Naive B cell (primary cell): ENCODE measurements at regions not wholly inside any gene's neighbourhood (a gene's known extent, or its start where the extent isn't known, plus 50 kb on each side); places are given as distances from the start of the nearest gene placed in this dataset.

Experiments used
- ATAC-seq, 2 donors: fragments of 150-1000 bp; cut with Tn5 transposase; 2 replicates each; pipeline ENCODE4 v1.10.0; 2021; ENCODE audit warnings: low read depth in 2 of 2, mild to moderate bottlenecking in 2 of 2, moderate library complexity in 2 of 2
- DNase-seq: peaks from one replicate; pipeline ENCODE4 v3.0.0; 2022
- H3K27ac Mint-ChIP-seq, 6 donors: one replicate each; pipeline ENCODE4 v1.8.0; 2020 to 2022; ENCODE audit warnings: mild to moderate bottlenecking in 6 of 6, mixed read lengths in 6 of 6, moderate library complexity in 5 of 6, inconsistent platforms in 2 of 6
- H3K27me3 Mint-ChIP-seq, 3 donors: one replicate each; pipeline ENCODE4 v1.8.0; 2021 to 2022; ENCODE audit warnings: mixed read lengths in 3 of 3, mild to moderate bottlenecking in 1 of 3
- H3K36me3 Mint-ChIP-seq, 2 donors: one replicate each; pipeline ENCODE4 v1.8.0; 2020 to 2022; ENCODE audit warnings: mixed read lengths in 2 of 2, inconsistent platforms in 1 of 2, mild to moderate bottlenecking in 1 of 2
- H3K4me1 Mint-ChIP-seq, 3 donors: one replicate each; pipeline ENCODE4 v1.8.0; 2020 to 2022; ENCODE audit warnings: mixed read lengths in 3 of 3, inconsistent platforms in 1 of 3, mild to moderate bottlenecking in 1 of 3, moderate library complexity in 1 of 3
- H3K4me3 Mint-ChIP-seq, 8 donors: one replicate each; pipeline ENCODE4 v1.8.0; 2020 to 2022; ENCODE audit warnings: mild to moderate bottlenecking in 8 of 8, mixed read lengths in 8 of 8, moderate library complexity in 8 of 8, inconsistent platforms in 2 of 8
- H3K9me3 Mint-ChIP-seq, 7 donors: one replicate each; pipeline ENCODE4 v1.8.0; 2020 to 2022; ENCODE audit warnings: mixed read lengths in 7 of 7, mild to moderate bottlenecking in 5 of 7, inconsistent platforms in 2 of 7, moderate library complexity in 1 of 7

- no peak for DNase-seq
- H3K4me1 Mint-ChIP-seq, result no peaks in the 10 kb centered on the region
- no peak overlapping the region for H3K27ac Mint-ChIP-seq
- H3K27me3 Mint-ChIP-seq, result no peaks in the 10 kb centered on the region
- peaks cover 0 to 2% (median 0%) of the 10 kb centered on the region in 7 donors for H3K9me3 Mint-ChIP-seq
- no peaks in the 10 kb centered on the region for H3K36me3 Mint-ChIP-seq
- no peak for ATAC-seq
- no peak overlapping the region for H3K4me3 Mint-ChIP-seq
Measured at GRCh38 chr4:123843137-123843536, 446.5 kb downstream of the SPRY1 start.

GRCh38 chr4:123844374-123844773, 447.8 kb downstream of the SPRY1 start:
- Mint-ChIP-seq H3K36me3 (no peaks in the 10 kb centered on the region), H3K27me3 (no peaks in the 10 kb centered on the region), H3K27ac (no peak overlapping the region), H3K4me3 (no peak overlapping the region), H3K4me1 (no peaks in the 10 kb centered on the region), H3K9me3 (peaks cover 0 to 2% (median 0%) of the 10 kb centered on the region in 7 donors)
- DNase-seq, result no peak
- no peak for ATAC-seq

GRCh38 chr4:123846092-123846491, 449.5 kb downstream of the SPRY1 start:
- no peak for DNase-seq

DNA sequence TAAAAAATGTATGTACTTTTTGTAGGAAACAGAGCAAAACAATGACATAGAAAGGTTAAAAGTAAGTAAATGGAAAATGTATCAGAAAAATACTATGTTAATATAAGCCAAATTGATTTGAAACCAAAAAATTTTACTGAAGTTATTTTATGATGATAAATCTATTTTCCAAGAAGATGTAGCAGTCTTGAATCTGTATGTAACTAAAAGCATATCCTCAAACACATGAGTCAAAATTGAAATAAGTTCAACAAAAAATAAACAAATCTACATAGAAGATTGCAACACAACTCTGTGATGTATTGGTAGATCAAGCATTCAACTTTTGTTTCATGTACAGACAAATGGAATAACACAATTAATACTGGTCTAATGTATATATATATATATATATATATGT, 450.0 kb downstream of the SPRY1 start:
- Mint-ChIP-seq H3K36me3 (no peaks in the 10 kb centered on the region), H3K9me3 (peaks cover 0 to 2% (median 0%) of the 10 kb centered on the region in 7 donors), H3K4me1 (no peaks in the 10 kb centered on the region), H3K4me3 (no peak overlapping the region), H3K27me3 (no peaks in the 10 kb centered on the region), H3K27ac (no peak overlapping the region)
- ATAC-seq, result no peak
- no peak for DNase-seq

More at GRCh38 chr4:123846092-123846491, 449.5 kb downstream of the SPRY1 start:
- Mint-ChIP-seq H3K4me3 (no peak overlapping the region), H3K9me3 (peaks cover 0 to 2% (median 0%) of the 10 kb centered on the region in 7 donors), H3K27ac (no peak overlapping the region), H3K27me3 (no peaks in the 10 kb centered on the region), H3K36me3 (no peaks in the 10 kb centered on the region), H3K4me1 (no peaks in the 10 kb centered on the region)
- ATAC-seq, result no peak

GRCh38 chr4:123848606-123849005, 452.0 kb downstream of the SPRY1 start:
- Mint-ChIP-seq H3K9me3 (peaks cover 0 to 2% (median 0%) of the 10 kb centered on the region in 7 donors), H3K27ac (no peak overlapping the region), H3K36me3 (no peaks in the 10 kb centered on the region), H3K4me1 (no peaks in the 10 kb centered on the region), H3K27me3 (no peaks in the 10 kb centered on the region), H3K4me3 (no peak overlapping the region)
- no peak for DNase-seq
- ATAC-seq, result no peak

GRCh38 chr4:123849495-123849894, 452.9 kb downstream of the SPRY1 start:
- Mint-ChIP-seq H3K4me1 (no peaks in the 10 kb centered on the region), H3K4me3 (no peak overlapping the region), H3K27ac (no peak overlapping the region), H3K27me3 (no peaks in the 10 kb centered on the region), H3K9me3 (no peaks in the 10 kb centered on the region), H3K36me3 (no peaks in the 10 kb centered on the region)
- ATAC-seq (no peak), DNase-seq (no peak)

DNA sequence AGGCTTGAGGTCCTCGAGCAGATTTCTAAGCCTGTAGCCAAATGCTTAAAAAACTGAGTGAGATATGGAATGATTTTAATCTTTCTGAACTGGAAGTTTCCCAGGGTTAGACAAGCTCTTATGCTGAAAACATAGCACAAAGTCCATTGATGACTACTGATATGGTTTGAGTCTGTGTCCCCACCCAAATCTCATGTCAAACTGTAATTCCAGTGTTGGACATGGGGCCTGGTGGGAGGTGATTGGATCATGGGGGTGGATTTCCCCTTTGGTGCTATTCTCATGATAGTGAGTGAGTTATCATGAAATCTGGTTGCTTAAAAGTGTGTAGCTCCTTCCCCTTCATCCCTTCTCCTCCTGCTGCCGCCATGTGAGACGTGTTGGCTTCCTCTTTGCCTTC, 454.9 kb downstream of the SPRY1 start:
- DNase-seq (no peak), ATAC-seq (no peak)
- no peak overlapping the region for H3K27ac Mint-ChIP-seq
- H3K4me3 Mint-ChIP-seq, result no peak overlapping the region
- H3K36me3 Mint-ChIP-seq, result no peaks in the 10 kb centered on the region
- H3K4me1 Mint-ChIP-seq, result no peaks in the 10 kb centered on the region
- H3K9me3 Mint-ChIP-seq, result no peaks in the 10 kb centered on the region
- no peaks in the 10 kb centered on the region for H3K27me3 Mint-ChIP-seq

GRCh38 chr4:123853651-123854050, 457.1 kb downstream of the SPRY1 start:
- no peaks in the 10 kb centered on the region for H3K36me3 Mint-ChIP-seq
- no peaks in the 10 kb centered on the region for H3K4me1 Mint-ChIP-seq
- no peaks in the 10 kb centered on the region for H3K27me3 Mint-ChIP-seq
- ATAC-seq (no peak), DNase-seq (no peak)
- no peak overlapping the region for H3K4me3 Mint-ChIP-seq
- no peaks in the 10 kb centered on the region for H3K9me3 Mint-ChIP-seq
- no peak overlapping the region for H3K27ac Mint-ChIP-seq

- H3K27me3 Mint-ChIP-seq, result no peaks in the 10 kb centered on the region
- no peak overlapping the region for H3K4me3 Mint-ChIP-seq
- DNase-seq (no peak), ATAC-seq (no peak)
- H3K9me3 Mint-ChIP-seq, result no peaks in the 10 kb centered on the region
- H3K27ac Mint-ChIP-seq, result no peak overlapping the region
- no peaks in the 10 kb centered on the region for H3K4me1 Mint-ChIP-seq
- no peaks in the 10 kb centered on the region for H3K36me3 Mint-ChIP-seq
Measured at GRCh38 chr4:123856689-123857545, 460.3 kb downstream of the SPRY1 start.

DNA sequence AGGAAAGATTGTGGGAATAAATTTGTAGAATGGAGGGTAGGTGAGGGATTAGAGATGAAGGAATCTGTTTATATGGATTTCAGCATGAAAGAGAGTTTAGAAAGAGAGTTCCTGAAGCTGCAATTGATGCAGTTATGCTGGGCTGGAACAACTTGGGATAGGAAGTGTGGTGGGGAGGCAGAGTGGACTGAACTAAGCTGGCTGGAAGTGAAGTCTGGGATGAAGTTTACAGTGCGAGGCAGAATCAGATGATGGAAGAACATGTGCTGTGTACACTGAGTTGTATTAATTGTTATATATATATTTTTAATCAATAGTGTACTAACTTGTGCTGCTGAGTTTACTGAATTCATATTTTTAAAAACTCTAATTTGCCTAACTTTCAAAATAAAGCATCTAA, 461.9 kb downstream of the SPRY1 start:
- DNase-seq, result no peak
- Mint-ChIP-seq H3K4me1 (no peaks in the 10 kb centered on the region), H3K4me3 (no peak overlapping the region), H3K36me3 (no peaks in the 10 kb centered on the region), H3K27ac (no peak overlapping the region), H3K9me3 (no peaks in the 10 kb centered on the region), H3K27me3 (no peaks in the 10 kb centered on the region)
- ATAC-seq, result no peak

GRCh38 chr4:123862812-123863211, 466.2 kb downstream of the SPRY1 start:
- H3K4me3 Mint-ChIP-seq, result no peak overlapping the region
- no peaks in the 10 kb centered on the region for H3K36me3 Mint-ChIP-seq
- DNase-seq (no peak), ATAC-seq (no peak)
- no peak overlapping the region for H3K27ac Mint-ChIP-seq
- no peaks in the 10 kb centered on the region for H3K4me1 Mint-ChIP-seq
- H3K27me3 Mint-ChIP-seq, result no peaks in the 10 kb centered on the region
- peaks cover 0 to 3% (median 0%) of the 10 kb centered on the region in 7 donors for H3K9me3 Mint-ChIP-seq

GRCh38 chr4:123866796-123867195, 470.2 kb downstream of the SPRY1 start:
- no peaks in the 10 kb centered on the region for H3K27me3 Mint-ChIP-seq
- H3K4me1 Mint-ChIP-seq, result no peaks in the 10 kb centered on the region
- DNase-seq (no peak), ATAC-seq (no peak)
- no peaks in the 10 kb centered on the region for H3K36me3 Mint-ChIP-seq
- no peak overlapping the region for H3K27ac Mint-ChIP-seq
- no peak overlapping the region for H3K4me3 Mint-ChIP-seq
- peaks cover 0 to 4% (median 0%) of the 10 kb centered on the region in 7 donors for H3K9me3 Mint-ChIP-seq

- Mint-ChIP-seq H3K27ac (no peak overlapping the region), H3K4me1 (no peaks in the 10 kb centered on the region), H3K27me3 (no peaks in the 10 kb centered on the region), H3K4me3 (no peak overlapping the region), H3K36me3 (no peaks in the 10 kb centered on the region), H3K9me3 (peaks cover 0 to 4% (median 0%) of the 10 kb centered on the region in 7 donors)
- DNase-seq (no peak), ATAC-seq (no peak)
Measured at GRCh38 chr4:123867910-123868587, 471.5 kb downstream of the SPRY1 start.
